ENCODE measurements at regions not wholly inside any gene's neighbourhood (a gene's known extent, or its start where the extent isn't known, plus 50 kb on each side); places are given as distances from the start of the nearest gene placed in this dataset.

DNA sequence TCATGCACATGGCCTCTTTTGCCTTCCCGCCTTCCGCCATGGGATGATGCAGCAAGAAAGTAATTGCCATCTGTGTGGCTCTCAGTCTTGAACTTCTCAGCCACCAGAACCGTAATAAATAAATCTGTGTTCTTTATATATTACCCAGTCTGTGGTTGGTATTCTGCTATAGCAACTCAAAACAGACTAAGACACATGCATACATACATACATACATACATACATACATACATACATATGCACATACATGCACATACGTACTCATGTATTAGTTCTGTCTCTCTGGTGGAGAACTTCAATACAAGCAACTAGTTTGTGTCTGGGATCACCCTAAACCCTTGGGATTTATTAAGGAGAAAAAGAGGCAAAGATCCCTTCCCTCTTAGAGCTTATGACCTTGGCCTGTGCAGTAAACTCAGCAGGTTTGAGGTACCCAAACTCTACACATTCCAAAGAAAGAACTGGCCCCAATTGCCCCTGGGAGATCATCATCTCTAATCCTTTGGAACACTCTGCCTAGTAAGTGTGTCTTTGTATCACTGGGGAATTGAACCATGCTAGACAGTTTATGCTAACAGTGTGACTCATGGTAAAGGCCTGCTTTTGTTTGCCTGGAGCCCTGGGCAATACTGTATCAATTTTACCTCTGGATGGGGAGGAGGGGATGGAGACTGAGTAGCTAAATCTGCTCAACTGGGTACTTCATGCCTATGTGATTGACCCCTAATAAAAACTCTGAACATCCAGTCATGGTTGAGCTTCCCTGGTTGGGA lies 115.6 kb upstream of the LMCD1 start:
- Histone ChIP-seq H3K27me3 (no peaks in the 10 kb centered on the region), H3K4me3 (no peak overlapping the region), H3K4me1 (no peaks in the 10 kb centered on the region), H3K9me3 (no peaks in the 10 kb centered on the region), H3K27ac (no peak overlapping the region), H3K36me3 (no peaks in the 10 kb centered on the region)
- TF ChIP-seq, protein P1, sequence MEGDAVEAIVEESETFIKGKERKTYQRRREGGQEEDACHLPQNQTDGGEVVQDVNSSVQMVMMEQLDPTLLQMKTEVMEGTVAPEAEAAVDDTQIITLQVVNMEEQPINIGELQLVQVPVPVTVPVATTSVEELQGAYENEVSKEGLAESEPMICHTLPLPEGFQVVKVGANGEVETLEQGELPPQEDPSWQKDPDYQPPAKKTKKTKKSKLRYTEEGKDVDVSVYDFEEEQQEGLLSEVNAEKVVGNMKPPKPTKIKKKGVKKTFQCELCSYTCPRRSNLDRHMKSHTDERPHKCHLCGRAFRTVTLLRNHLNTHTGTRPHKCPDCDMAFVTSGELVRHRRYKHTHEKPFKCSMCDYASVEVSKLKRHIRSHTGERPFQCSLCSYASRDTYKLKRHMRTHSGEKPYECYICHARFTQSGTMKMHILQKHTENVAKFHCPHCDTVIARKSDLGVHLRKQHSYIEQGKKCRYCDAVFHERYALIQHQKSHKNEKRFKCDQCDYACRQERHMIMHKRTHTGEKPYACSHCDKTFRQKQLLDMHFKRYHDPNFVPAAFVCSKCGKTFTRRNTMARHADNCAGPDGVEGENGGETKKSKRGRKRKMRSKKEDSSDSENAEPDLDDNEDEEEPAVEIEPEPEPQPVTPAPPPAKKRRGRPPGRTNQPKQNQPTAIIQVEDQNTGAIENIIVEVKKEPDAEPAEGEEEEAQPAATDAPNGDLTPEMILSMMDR (IDR thresholded peaks at IDR 0.05) = no peak
- no peak for DNase-seq
- intact Hi-C loops (cut with DNase I; ENCODE audit: low total_unique reads) = no loop called here

DNA sequence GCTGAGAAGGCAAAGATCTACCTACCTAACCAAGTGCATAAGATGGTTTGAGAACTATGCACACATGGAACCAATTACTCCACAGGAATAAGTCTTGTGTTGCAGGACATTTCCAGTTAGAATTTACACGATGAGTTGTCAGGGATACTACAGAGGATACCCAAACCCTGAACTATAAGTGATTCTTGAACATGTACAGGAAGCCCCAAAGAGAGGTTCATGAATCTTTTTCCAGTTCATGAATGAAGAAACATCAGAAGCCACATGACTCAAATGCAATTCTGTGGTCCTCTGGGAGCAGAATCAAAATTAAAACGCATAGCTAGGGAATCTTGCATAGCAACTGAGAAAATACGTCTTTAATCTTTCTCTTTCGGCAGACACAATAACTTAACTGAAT lies 114.1 kb upstream of the LMCD1 start:
- no peak for DNase-seq
- intact Hi-C loops (cut with DNase I; ENCODE audit: low total_unique reads) = no loop called here
- H3K4me3 ChIP-seq = no peak overlapping the region

DNA sequence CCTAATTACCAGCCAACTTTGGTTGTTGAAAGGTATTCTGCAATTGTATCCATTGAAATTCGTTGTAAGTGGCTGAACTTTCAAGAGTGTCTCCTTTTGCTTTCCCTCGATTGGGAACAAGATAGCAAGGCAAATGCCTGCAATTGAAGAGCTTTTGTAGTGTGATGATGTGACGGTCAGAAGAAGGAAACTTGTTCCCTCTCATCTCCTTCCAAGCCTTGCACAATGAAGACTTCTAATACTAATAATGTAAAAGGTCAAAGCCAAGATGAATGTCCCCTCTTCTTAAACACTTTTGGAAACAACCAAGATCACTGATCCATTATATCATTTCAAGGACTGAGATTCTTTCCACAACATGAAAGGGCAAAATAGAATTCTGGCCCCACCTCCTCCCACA lies 101.9 kb upstream of the LMCD1 start:
- intact Hi-C loops (cut with DNase I; ENCODE audit: low total_unique reads) = no loop called here
- peaks cover 0 to 5% (median 0%) of the 10 kb centered on the region in 3 donors for H3K9me3 ChIP-seq
- H3K4me3 ChIP-seq = no peak overlapping the region
- H3K27me3 ChIP-seq = no peaks in the 10 kb centered on the region
- no peak overlapping the region for H3K27ac ChIP-seq
- DNase-seq = no peak
- TF ChIP-seq, protein P1 (IDR thresholded peaks at IDR 0.05) = no peak
- no peaks in the 10 kb centered on the region for H3K36me3 ChIP-seq
- no peaks in the 10 kb centered on the region for H3K4me1 ChIP-seq

More for the DNA sequence above, 114.1 kb upstream of the LMCD1 start:
- TF ChIP-seq, protein P1 (IDR thresholded peaks at IDR 0.05) = no peak
- H3K4me1 ChIP-seq = no peaks in the 10 kb centered on the region
- no peaks in the 10 kb centered on the region for H3K9me3 ChIP-seq
- no peaks in the 10 kb centered on the region for H3K36me3 ChIP-seq
- H3K27me3 ChIP-seq = no peaks in the 10 kb centered on the region
- no peak overlapping the region for H3K27ac ChIP-seq

DNA sequence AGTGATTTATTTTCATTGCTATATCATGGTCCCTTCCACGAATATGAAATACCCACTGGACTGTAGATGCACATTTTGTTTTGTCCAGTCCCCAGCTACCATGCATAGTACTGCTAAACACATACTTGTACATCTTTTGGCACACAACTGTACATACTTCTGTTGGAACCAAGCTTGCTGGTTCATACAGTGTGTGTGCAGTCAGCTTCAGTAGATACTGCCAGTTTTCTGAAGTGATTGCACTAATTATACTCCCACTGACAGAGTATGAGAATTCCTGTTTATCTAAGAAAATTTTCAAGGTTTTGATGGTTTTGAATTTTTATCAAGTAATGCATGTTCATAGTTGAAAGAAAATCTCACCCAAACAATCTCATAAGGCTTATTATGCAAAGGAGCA lies 100.7 kb upstream of the LMCD1 start:
- no peaks in the 10 kb centered on the region for H3K27me3 ChIP-seq
- H3K9me3 ChIP-seq = peaks cover 0 to 5% (median 0%) of the 10 kb centered on the region in 3 donors
- no peaks in the 10 kb centered on the region for H3K4me1 ChIP-seq
- no peak overlapping the region for H3K27ac ChIP-seq
- H3K36me3 ChIP-seq = no peaks in the 10 kb centered on the region
- intact Hi-C loops (cut with DNase I; ENCODE audit: low total_unique reads) = no loop called here
- TF ChIP-seq, protein P1 (IDR thresholded peaks at IDR 0.05) = no peak
- no peak overlapping the region for H3K4me3 ChIP-seq
- no peak for DNase-seq

DNA sequence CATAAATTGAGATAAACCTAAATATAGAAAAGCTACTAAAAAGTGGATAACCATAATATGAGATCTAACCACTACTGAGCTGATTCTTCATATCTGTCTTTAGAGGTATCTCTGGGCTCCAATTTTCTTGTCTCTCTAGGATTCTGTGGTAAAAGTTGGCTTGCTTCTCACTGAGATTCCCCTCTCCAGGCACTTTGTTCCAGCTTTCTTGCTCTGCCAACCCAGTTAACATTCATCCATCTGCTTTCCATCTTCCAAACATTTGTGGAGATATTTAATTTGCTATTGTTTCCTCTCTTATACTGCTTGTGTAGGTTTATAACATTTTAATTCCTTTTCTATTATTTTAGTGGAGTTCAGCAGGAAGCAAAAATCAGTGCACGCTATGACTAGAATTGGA lies 97.6 kb upstream of the LMCD1 start:
- intact Hi-C loops (cut with DNase I; ENCODE audit: low total_unique reads) = no loop called here
- Histone ChIP-seq H3K36me3 (no peaks in the 10 kb centered on the region), H3K27me3 (no peaks in the 10 kb centered on the region), H3K4me1 (no peaks in the 10 kb centered on the region), H3K27ac (no peak overlapping the region), H3K9me3 (peaks cover 0 to 9% (median 0%) of the 10 kb centered on the region in 3 donors), H3K4me3 (no peak overlapping the region)
- DNase-seq = no peak
- TF ChIP-seq, protein P1 (IDR thresholded peaks at IDR 0.05) = no peak
